ENCODE measurements at regions not wholly inside any gene's neighbourhood (a gene's known extent, or its start where the extent isn't known, plus 50 kb on each side); places are given as distances from the start of the nearest gene placed in this dataset.

- TF ChIP-seq CTCF (IDR thresholded peaks at IDR 0.05; ENCODE audit: insufficient read depth, low read length), result no peak
- H3K4me3 ChIP-seq (ENCODE audit: low read depth, low read length), result no peak overlapping the region
- DNase-seq (ENCODE audit: low read depth), result no peak
These were observed 218.8 kb upstream of the FOXF1 start for GRCh38 chr16:86291491-86291890.

- DNase-seq (ENCODE audit: low read depth), result no peak
- no peak overlapping the region for H3K4me3 ChIP-seq (ENCODE audit: low read depth, low read length)
- TF ChIP-seq CTCF (IDR thresholded peaks at IDR 0.05; ENCODE audit: insufficient read depth, low read length), result no peak
These were observed 218.1 kb upstream of the FOXF1 start for GRCh38 chr16:86292171-86292775.

- H3K4me3 ChIP-seq (ENCODE audit: low read depth, low read length), result no peak overlapping the region
- TF ChIP-seq CTCF (IDR thresholded peaks at IDR 0.05; ENCODE audit: insufficient read depth, low read length), result no peak
- DNase-seq (ENCODE audit: low read depth), result no peak
These were observed 217.4 kb upstream of the FOXF1 start for GRCh38 chr16:86292942-86293341.

- no peak for TF ChIP-seq CTCF (IDR thresholded peaks at IDR 0.05; ENCODE audit: insufficient read depth, low read length)
- no peak for DNase-seq (ENCODE audit: low read depth)
These were observed 216.4 kb upstream of the FOXF1 start for GRCh38 chr16:86293906-86294305.

GRCh38 chr16:86294535-86295196, 215.7 kb upstream of the FOXF1 start:
- H3K4me3 ChIP-seq (ENCODE audit: low read depth, low read length), result no peak overlapping the region
- no peak for TF ChIP-seq CTCF (IDR thresholded peaks at IDR 0.05; ENCODE audit: insufficient read depth, low read length)
- DNase-seq (ENCODE audit: low read depth), result peak; percentile 26

More at GRCh38 chr16:86293906-86294305, 216.4 kb upstream of the FOXF1 start:
- no peak overlapping the region for H3K4me3 ChIP-seq (ENCODE audit: low read depth, low read length)

- H3K4me3 ChIP-seq (ENCODE audit: low read depth, low read length), result no peak overlapping the region
- TF ChIP-seq CTCF (IDR thresholded peaks at IDR 0.05; ENCODE audit: insufficient read depth, low read length), result no peak
- no peak for DNase-seq (ENCODE audit: low read depth)
These were observed 214.1 kb upstream of the FOXF1 start for GRCh38 chr16:86296256-86296655.

Measured in fibroblast of the aortic adventitia (primary cell).